Transverse colon (tissue), 4 donors: ENCODE measurements at regions not wholly inside any gene's neighbourhood (a gene's known extent, or its start where the extent isn't known, plus 50 kb on each side); places are given as distances from the start of the nearest gene placed in this dataset.

Experiments
- DNase-seq: peaks from one replicate; pipeline ENCODE4 v3.0.0-alpha.2; 2019
- H3K27ac ChIP-seq, 4 donors: fragments of 200-600 bp; sonication (generic); 2 replicates each; pipeline ENCODE4 v1.5.1; 2016 to 2018; ENCODE audit warnings: inconsistent platforms in 4 of 4
- H3K27me3 ChIP-seq: fragments of 200-600 bp; sonication (generic); 2 replicates; pipeline ENCODE4 v1.5.1; 2017; ENCODE audit warnings: inconsistent platforms
- H3K36me3 ChIP-seq, 4 donors: fragments of 200-600 bp; sonication (generic); 2 replicates each; pipeline ENCODE4 v1.5.1; 2017 to 2019; ENCODE audit warnings: inconsistent platforms in 4 of 4
- H3K4me1 ChIP-seq, 4 donors: fragments of 200-600 bp; sonication (generic); 2 replicates each; pipeline ENCODE4 v1.5.1; 2017 to 2020; ENCODE audit warnings: inconsistent platforms in 4 of 4
- H3K4me3 ChIP-seq, 4 donors: fragments of 200-600 bp; sonication (generic); 1 replicate in 1 of 4; 2 replicates in 3 of 4; pipeline versions ENCODE4 v1.5.1 to v1.6.1; 2017 to 2019; ENCODE audit warnings: inconsistent platforms in 4 of 4
- H3K9me3 ChIP-seq, 2 donors: fragments of 200-600 bp; sonication (generic); 2 replicates each; pipeline ENCODE4 v1.5.1; 2017 to 2019; ENCODE audit warnings: inconsistent platforms in 2 of 2
- CTCF ChIP-seq, 5 experiments: fragments of 200-600 bp in 3 of 5; fragments of 450-650 bp in 2 of 5; sonication (generic) in 3 of 5; IDR thresholded peaks; 1 replicate in 2 of 5; 2 replicates in 3 of 5; pipeline ENCODE4 v1.5.1; 2016 to 2017; ENCODE audit warnings: antibody characterized with exemption in 5 of 5, inconsistent platforms in 3 of 5, mild to moderate bottlenecking in 2 of 5, moderate library complexity in 1 of 5
- EP300 ChIP-seq: sonication (generic); formaldehyde crosslinking; IDR thresholded peaks from one replicate; pipeline ENCODE4 v1.6.1; 2017; ENCODE audit warnings: antibody characterized with exemption, low read depth
- POLR2A ChIP-seq: fragments of 450-650 bp; IDR thresholded peaks from one replicate; pipeline ENCODE4 v1.6.1; 2016; ENCODE audit warnings: antibody characterized with exemption, mild to moderate bottlenecking, moderate library complexity
- POLR2AphosphoS5 ChIP-seq, 3 donors: sonication (generic); formaldehyde crosslinking; IDR thresholded peaks; one replicate each; pipeline ENCODE4 v1.6.1; 2016; ENCODE audit warnings: antibody characterized with exemption in 3 of 3
- WGBS, 2 donors: methylation state at CpG; one replicate each; pipeline ENCODE4 v1.1.5; 2018; ENCODE audit warnings: low coverage in 1 of 2; 5-methylcytosine and 5-hydroxymethylcytosine counted together
- in situ Hi-C, 4 donors: fragments of 200-750 bp; cut with MboI; loops; one replicate each; pipeline versions ENCODE4 v1.15.0 to v1.15.1; 2017; ENCODE audit warnings: low sequenced_read_pairs in 3 of 4, low pct_ligation_motif_present in 1 of 4, low pct_unique_long_range_greater_than_20kb in 1 of 4
- intact Hi-C: fragments of 100-400 bp; cut with DNase I; formaldehyde crosslinking; loops from one replicate; pipeline ENCODE4 v1.15.1; 2023; ENCODE audit warnings: low total_unique reads

DNA sequence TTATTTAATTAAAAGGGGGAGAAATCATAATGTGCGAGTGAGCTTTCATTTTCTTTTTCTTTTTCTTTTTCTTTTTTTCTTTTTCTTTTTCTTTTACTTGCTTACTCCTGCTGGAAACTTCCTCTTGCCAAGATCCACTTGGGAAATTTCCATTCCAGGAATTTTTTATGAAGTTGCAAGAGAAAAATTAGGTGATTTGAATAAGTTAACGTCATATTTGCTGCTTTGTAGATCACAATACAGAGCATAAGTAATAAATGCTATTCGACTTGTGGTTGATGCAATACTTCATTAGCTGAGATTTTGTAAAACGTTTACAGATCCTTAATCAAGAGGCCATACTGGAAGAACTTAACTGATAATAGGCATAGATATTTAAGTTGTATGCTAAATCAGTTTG, 354.7 kb upstream of the SMIM21 start:
- Histone ChIP-seq H3K27me3 (no peaks in the 10 kb centered on the region), H3K9me3 (no peaks in the 10 kb centered on the region), H3K27ac (no peak overlapping the region), H3K4me1 (no peaks in the 10 kb centered on the region), H3K4me3 (no peak overlapping the region), H3K36me3 (no peaks in the 10 kb centered on the region)
- in situ Hi-C loops: no loop called here
- DNase-seq: no peak
- TF ChIP-seq POLR2AphosphoS5 (IDR thresholded peaks at IDR 0.05) (no peak), CTCF (IDR thresholded peaks at IDR 0.05) (no peak), POLR2A (no peak), EP300 (no peak)
- intact Hi-C loops: no loop called here
- 81 to 83% methylated on average over 4 of the region's 4 CpGs for WGBS, 2 donors

DNA sequence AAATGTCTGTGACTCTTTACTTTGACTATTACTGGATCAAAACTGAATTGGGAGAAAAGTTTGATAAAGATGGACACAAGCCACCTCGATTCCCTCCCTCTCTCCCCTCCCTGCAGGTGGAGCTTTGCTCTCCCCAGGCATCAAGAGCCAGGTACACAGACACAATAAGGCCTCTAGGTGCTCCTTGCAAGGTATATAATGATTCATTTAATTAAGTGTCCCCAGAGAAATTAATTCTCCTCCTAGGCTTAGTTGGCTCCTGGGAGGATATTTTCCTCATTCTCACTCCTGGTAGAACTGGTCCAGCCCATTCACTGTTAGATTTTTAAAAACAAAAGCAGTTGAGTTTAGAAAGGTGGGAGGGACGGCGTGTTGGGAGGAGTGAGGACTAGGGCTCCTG, 352.4 kb upstream of the SMIM21 start:
- Histone ChIP-seq H3K4me1 (no peaks in the 10 kb centered on the region), H3K9me3 (no peaks in the 10 kb centered on the region), H3K27me3 (no peaks in the 10 kb centered on the region), H3K36me3 (no peaks in the 10 kb centered on the region), H3K27ac (no peak overlapping the region), H3K4me3 (no peak overlapping the region)
- TF ChIP-seq EP300 (no peak), POLR2AphosphoS5 (IDR thresholded peaks at IDR 0.05) (no peak), CTCF (IDR thresholded peaks at IDR 0.05) (no peak), POLR2A (no peak)
- 60 to 67% methylated on average over 1 to 3 of the region's 3 CpGs for WGBS, 2 donors
- DNase-seq: no peak
- in situ Hi-C loops (no loop called here), intact Hi-C loops (no loop called here)

DNA sequence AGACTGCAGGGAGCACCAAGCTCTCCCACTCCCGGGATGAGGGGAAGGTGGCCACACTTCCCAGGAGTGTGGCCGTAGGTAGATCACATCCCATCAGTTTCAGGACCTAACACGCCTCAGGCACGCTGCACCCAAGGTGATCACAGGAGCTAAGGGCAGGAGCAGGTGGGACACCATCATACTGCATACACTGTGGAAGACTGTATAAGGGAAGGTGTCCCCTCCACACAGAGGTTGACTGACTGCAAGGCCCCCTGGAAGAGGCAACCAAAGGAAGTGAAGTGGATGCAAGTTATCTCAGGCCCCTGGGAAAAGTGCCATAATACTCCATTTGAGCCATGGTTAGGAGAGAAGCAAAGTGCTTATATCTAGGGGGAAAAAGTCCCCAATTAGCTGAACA, 351.9 kb upstream of the SMIM21 start:
- H3K36me3 ChIP-seq: no peaks in the 10 kb centered on the region
- 84% methylated on average over 4 of the region's 4 CpGs; no CpG with 5 or more reads in 1 of the 2 donors for WGBS, 2 donors
- H3K4me1 ChIP-seq: no peaks in the 10 kb centered on the region
- intact Hi-C loops (no loop called here), in situ Hi-C loops (no loop called here)
- H3K4me3 ChIP-seq: no peak overlapping the region
- H3K9me3 ChIP-seq: no peaks in the 10 kb centered on the region
- no peaks in the 10 kb centered on the region for H3K27me3 ChIP-seq
- DNase-seq: no peak
- TF ChIP-seq POLR2AphosphoS5 (IDR thresholded peaks at IDR 0.05): no peak
- TF ChIP-seq CTCF (IDR thresholded peaks at IDR 0.05): no peak
- TF ChIP-seq POLR2A: no peak
- TF ChIP-seq EP300: no peak
- no peak overlapping the region for H3K27ac ChIP-seq

GRCh38 chr18:75777630-75778029, 350.1 kb upstream of the SMIM21 start:
- no peaks in the 10 kb centered on the region for H3K4me1 ChIP-seq
- no peaks in the 10 kb centered on the region for H3K36me3 ChIP-seq
- in situ Hi-C loops (no loop called here), intact Hi-C loops (no loop called here)
- no peaks in the 10 kb centered on the region for H3K9me3 ChIP-seq
- no peak overlapping the region for H3K4me3 ChIP-seq
- DNase-seq: no peak
- WGBS, 2 donors: 63 to 65% methylated on average over 2 to 6 of the region's 6 CpGs
- no peak overlapping the region for H3K27ac ChIP-seq
- no peaks in the 10 kb centered on the region for H3K27me3 ChIP-seq
- TF ChIP-seq POLR2AphosphoS5 (IDR thresholded peaks at IDR 0.05): no peak
- no peak for TF ChIP-seq CTCF (IDR thresholded peaks at IDR 0.05)
- no peak for TF ChIP-seq POLR2A
- no peak for TF ChIP-seq EP300
